ENCODE measurements at regions not wholly inside any gene's neighbourhood (a gene's known extent, or its start where the extent isn't known, plus 50 kb on each side); places are given as distances from the start of the nearest gene placed in this dataset.

DNA sequence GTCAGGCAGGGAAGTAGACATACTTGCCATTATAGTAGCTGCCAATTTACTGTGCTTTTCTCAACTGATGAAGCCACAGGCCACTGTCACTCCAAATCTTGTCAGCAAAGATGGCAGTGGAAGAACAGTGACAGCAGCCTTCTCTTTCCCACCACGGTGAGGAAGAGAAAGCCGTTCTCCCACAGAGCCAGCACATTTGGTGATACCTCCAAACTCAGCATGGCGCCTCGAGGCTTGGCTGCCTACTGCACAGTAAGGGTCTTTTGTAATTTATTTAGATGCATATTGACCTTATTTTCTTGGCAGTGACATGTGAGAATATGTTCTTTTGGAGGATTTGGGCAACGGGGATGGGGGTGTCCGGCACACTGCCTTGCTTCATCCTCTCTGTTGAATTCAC lies 117.2 kb upstream of the CDH20 start:
- no peak for DNase-seq (ENCODE audit: low spot score)
- ATAC-seq: no peak

DNA sequence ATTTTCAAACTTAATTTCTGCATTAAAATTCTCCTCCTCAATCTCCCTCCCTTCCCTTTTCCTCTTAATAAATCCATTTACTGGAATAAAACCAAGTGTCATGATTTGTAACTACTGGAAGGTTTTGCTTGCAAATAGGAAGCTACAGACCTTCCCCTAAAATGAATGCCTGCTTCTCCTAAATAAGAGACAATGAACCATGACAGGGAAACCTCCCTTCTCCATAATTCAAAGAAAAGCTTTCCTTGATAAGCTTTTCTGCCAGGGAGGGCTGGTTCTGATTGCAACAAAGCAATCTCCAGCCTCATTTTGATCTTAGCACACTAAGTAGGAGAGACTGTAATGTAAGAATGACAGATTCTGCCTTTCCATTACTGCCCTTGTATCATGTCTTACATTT lies 111.0 kb upstream of the CDH20 start:
- no peak for DNase-seq (ENCODE audit: low spot score)

DNA sequence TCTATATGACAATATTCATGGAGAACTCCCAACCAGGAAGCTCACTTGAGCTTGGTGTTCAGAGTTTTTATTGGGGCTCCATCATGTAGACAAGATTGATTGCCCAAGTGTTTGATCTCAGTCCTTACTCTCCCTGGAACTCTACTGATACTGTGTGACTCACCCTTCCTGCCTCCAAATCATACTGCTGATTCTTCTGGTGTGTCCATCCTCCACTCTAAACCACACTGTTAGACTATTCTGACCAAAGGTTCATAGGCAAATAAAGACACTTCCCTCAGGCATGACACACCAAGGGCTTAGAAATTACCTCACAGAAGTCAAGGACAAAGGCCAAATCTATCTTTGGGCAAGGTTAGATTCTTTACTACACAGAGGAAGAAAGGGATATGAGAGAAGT lies 107.9 kb upstream of the CDH20 start:
- no peak for DNase-seq (ENCODE audit: low spot score)
- no peak for ATAC-seq

More for the DNA sequence above, 111.0 kb upstream of the CDH20 start:
- ATAC-seq: no peak

DNA sequence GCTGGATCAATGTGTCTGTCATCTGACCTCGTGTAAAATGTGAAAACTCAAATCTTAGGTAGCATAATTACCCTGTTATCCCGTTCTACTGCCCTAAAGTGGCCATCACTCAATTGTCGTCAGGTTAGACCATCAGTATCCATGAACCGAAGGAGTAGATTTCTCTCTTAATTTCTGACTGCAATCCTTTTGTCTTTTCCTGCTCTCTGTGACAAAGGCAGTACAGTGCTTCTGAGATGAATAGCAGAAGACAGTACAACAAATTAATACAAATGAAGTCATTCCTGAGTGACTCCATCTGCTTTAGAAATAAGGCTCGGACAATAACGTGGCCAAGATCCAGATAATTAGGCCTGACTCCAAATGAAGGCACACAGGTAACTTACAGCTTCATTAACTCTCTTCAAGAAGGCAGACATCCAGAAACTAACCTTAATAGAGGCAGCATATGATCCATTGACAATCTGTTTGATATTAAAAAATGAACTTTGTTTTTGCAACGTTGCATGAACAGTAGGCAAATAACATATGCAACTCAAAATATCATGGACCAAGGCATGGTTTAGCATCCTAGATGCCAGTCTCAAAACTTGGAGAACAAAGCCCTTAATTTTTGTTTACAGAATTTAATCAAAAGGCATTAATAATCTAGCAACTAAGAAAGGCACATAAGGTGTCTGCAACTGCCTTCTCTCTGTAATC lies 96.7 kb upstream of the CDH20 start:
- DNase-seq (ENCODE audit: low spot score) (no peak), ATAC-seq (no peak)

DNA sequence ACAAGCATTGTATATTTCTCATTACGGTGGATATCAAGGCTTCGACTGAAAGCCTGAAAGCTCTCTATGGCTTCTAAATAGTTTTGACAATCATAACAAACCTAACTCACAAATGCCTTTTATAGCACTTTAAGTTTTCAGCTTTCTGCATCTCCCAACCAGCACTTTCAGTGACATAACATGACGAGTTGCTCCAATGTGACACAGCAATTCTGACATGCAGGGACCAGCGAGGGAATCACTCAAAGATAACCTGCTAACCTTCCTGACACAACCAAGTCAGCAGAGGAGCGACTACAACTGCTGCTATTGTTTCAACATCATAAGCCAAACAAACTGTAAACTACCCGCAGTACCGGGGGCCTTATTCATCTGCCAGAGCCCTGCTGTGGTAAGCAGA lies 95.7 kb upstream of the CDH20 start:
- ATAC-seq (no peak), DNase-seq (ENCODE audit: low spot score) (no peak)

DNA sequence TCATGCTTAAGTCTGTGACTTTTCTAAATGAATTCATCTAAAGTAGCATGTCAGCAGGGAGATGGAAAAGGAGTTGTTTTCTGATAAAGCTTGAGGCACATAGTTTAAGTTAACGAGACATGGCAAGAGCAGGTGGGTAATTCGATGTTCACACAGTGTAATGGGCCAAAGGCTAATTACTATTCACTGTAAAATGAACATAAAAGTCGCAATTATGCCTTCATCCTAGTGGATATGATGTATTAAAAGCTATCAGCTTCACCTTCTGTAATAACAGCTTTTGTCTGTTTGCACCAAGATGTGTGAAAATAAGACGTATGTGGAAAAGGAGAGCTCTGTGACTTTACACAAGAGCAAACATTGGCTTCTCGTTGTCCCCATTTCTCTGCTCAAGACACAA lies 94.2 kb upstream of the CDH20 start:
- ATAC-seq (no peak), DNase-seq (ENCODE audit: low spot score) (no peak)

DNA sequence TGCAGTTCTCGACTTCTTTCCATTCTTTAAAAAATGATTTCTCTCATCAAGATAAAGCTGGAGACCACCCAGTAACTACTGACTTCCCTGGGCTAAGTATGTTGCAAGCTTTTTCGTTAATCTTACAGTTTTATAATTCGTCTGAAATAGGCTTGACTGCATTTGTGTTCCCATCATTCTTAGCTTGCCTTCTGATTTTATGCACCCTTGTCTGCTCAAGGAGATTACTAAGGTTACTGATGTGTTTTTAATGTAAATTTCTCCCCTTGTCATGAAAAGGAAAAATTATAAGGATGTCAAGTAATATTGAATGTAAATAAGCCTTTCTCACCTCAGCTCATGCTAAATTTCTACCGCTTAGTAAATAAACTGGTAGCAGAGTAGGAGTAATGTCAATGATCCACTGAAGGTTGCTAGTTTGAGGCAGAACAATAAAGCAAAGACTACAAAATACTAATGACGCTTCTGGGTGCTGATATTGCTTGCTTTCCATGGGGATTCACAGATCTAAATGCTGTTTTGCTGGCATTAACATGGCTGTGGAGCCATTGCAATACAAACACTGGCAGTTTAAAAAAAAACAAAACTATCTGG lies 91.9 kb upstream of the CDH20 start:
- no peak for ATAC-seq
- no peak for DNase-seq (ENCODE audit: low spot score)

DNA sequence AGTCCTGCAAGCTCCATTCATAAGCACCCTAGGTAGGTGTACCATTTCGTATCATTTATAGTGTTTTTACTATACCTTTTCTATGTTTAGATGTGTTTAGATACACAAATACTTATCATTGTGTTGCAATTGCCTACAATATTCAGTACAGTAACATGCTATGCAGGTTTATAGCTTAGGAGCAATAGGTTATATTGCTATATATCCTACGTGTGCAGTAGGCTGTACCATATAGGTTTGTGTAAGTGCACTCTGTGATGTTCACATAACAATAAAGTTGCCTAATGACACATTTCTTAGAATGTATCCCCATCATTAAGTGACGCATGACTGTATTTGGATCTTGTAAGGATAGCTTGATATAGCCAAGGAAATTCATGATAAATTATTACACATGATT lies 88.6 kb upstream of the CDH20 start:
- ATAC-seq: no peak
- DNase-seq (ENCODE audit: low spot score): no peak

DNA sequence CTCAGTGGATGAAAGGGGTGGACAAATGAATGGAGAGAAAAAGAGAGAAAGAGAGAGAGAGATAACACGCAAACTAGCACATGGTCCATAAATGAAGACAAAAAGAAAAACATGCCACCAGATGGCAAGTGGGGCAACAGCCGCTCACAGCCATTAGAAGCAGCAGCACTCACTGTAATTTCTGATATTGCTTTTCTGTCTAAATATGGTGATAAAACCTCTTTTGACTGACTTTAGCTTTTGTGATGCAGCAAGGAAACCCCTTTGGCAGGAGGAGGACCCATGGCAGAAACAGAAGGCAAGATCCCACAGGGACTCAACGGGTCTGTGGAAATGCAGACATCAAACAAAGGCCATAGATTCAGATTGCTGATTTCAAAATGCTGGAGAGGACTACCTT lies 88.0 kb upstream of the CDH20 start:
- ATAC-seq: no peak
- no peak for DNase-seq (ENCODE audit: low spot score)

DNA sequence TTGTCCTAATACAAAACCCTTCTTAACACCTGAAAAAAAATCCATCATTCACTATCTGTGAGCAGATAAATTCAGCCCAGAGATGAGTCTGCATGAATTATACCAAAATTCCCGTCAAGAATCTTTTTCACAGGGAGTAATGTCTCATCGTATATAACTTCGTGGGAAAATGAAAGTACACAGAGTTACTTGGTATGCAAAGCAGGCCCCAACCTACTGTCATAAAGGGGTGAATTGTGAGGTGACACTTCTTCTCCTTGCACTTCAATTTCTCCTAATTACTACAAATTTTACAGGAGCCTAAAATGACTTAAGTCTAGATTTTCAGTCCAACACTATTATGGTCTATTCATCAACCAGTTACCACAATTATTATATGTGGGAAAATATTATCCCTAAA lies 84.6 kb upstream of the CDH20 start:
- DNase-seq (ENCODE audit: low spot score): no peak
- no peak for ATAC-seq

DNA sequence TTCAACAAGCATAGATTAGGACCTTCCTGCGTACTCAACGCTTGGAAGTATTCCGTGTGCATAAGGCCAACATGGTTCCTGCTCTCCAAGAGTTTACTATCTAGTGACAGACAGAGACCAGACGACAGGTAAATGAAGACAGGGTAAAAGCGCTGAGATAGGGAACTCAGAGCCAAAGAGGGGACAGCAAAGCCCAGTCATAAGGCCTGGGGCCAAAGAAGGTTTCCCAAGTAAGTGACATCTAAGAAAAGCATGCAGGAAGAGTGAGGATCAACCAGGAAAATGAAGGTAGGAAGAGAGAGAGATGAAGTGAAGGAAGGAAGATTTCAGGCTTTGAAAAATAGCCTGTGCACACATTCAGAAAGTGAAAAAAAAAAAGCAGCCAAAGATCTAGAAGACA lies 76.9 kb upstream of the CDH20 start:
- DNase-seq (ENCODE audit: low spot score) (no peak), ATAC-seq (no peak)

DNA sequence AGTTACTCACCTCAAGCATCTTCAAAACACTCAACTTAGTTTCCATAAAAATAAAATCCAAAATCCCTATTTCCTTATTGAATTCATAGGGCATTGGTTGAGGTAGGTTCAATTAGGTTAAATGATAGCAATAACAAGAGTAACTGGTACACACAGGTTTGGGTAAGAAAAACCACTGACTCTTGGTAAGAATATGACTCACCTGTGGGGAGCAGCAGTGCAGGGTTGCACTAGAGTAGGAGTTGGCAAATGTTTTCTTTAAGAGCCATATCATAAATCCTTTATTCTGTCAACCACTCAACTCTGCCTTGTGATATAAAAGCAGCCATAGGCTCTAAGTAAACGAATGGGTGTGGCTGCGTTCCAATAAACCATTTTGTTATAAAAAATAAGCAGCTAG lies 71.4 kb upstream of the CDH20 start:
- DNase-seq (ENCODE audit: low spot score): no peak
- no peak for ATAC-seq

DNA sequence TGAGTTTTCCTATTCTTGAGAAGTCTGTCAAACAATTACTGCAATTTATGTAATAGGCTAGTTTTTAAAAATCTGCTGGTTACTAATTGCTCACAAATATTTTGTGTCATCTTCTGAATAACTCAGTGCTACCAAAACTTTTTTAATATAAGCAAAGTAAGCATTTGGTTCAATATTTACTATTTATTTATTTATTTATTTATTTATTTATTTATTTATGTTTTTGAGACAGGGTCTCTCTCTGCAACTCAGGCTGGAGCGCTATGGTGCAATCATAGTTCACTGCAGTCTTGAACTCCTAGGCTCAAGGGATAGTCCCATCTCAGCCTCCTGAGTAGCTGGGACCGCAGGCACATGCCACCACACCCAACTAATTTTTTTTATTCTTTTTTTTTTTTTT lies 60.4 kb upstream of the CDH20 start:
- DNase-seq (ENCODE audit: low spot score): no peak
- ATAC-seq: no peak

DNA sequence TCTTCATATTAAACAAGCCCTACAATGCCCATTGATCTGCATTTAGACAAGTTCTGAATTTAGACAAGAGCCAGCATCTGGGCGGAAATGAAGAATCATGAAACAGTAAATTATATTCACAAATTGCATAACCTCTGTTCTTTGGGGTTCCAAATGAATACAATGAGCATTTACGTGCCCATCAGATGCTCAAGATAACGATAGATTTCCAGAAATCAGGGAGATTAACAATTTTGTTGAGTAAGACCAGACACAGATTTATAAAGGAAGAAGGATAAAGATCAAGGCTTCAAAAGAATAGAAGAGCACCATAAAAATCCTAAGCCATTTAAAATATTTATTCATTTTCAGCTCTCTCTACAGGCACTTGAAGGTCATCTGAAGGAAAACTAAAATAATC lies 59.7 kb upstream of the CDH20 start:
- DNase-seq (ENCODE audit: low spot score) (no peak), ATAC-seq (no peak)

DNA sequence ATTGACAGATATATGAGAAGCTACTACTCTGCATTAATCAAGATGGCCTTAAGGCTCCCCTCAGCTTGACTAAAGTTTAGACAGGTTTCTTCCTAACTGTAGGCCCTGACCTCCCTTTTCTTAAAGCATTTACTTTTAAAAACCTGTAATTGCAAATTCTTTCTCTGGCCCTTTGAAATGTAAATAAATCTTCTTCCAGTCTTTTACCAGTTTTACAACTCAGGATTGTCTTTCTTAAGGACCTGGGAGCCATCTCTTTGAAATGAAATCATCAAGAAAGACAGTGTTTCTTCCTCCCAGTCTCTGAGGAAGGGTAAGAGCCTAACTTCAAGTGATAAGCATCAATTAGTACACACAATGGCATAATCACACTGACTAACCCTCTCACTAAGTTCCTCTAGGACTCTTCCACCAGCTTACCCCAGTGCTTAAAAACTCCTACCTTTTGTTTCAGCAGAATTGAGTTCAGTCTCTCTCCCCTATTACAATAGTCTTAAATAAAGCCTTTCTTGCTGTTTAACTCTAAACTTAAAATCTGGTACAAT lies 58.7 kb upstream of the CDH20 start:
- ATAC-seq: no peak
- no peak for DNase-seq (ENCODE audit: low spot score)

DNA sequence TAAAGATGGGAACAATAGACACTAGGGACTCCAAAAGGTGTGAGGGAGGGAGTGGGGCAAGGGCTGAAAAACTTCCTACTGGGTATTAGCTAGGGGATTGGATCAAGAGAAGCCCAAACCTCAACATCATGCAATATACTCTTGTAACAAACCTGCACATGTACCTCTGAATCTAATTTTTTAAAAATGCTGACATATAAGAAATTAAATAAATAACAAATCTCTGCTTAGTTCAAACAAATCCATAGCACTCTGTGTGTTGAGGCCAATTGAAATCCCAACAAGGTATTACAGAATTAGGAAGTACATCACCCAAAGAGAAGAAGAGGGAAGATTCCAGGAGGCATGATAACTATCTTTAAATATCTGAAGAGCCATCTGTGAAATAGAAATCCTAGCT lies 55.4 kb upstream of the CDH20 start:
- no peak for DNase-seq (ENCODE audit: low spot score)

DNA sequence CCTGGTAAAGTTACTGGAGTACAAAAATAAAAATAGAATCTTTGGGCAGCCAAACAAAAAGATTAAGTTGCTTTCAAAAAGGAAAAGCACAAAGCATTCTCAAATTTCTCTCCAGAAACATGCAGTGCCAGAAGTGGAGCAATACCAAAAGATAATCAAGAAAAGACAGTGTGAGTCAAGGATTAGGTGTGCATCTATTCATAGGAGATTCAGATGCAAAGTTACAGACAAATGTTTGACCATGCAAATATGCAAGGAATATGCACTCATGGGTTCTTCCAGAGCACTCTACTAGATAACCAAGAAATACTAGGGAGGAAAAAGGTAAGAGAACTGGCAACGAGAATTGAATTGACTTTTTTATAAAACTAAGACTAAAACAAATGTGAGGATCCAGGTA lies 51.8 kb upstream of the CDH20 start:
- DNase-seq (ENCODE audit: low spot score): no peak
- no peak for ATAC-seq

More for the DNA sequence above, 55.4 kb upstream of the CDH20 start:
- no peak for ATAC-seq

DNA sequence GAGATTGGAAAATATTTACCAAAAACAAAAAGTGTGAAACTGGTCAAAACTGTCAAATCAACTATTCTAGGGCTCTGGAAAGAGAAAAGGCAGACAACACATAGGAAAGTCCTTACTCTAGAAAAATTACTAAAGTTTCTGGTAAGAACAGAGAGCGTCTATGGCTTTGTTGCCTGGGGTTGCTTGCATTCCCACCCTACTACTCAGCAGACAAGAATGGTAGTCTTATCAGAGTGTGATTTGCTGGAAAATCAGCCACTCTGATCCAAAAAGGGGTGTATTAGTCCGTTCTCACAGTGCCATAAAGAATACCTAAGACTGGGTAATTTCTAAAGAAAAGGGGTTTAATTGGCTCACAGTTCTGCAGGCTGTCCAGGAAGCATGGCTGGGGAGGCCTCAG lies 50.3 kb upstream of the CDH20 start:
- DNase-seq (ENCODE audit: low spot score): no peak
- ATAC-seq: no peak
